ENCODE measurements at regions not wholly inside any gene's neighbourhood (a gene's known extent, or its start where the extent isn't known, plus 50 kb on each side); places are given as distances from the start of the nearest gene placed in this dataset.

DNA sequence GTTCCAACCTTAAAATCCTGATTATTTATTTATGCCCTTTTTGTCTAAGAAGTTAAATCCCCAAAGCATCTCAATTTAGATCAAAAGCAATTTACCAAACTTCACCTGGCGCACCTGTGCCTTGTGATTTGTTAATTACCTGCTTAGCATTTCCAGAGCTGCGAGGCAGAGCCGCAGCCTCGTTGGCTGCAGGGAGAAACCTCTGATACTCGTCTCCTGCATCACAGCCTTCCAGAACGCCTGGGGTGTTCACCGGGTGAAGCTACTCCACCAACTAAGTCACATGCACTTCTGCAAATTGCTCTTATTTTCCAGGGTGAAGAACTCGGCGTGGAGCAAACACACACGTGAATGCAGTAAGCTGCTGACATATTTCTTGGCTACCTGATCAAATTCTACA, 198.1 kb upstream of the RNF32 start:
- no peaks in the 10 kb centered on the region for H3K9me1 ChIP-seq (ENCODE audit: insufficient read depth, low read length)
- TF ChIP-seq MAFK (IDR thresholded peaks at IDR 0.05; ENCODE audit: low read depth, low read length) (no peak), CHD1 (IDR thresholded peaks at IDR 0.05; ENCODE audit: low read depth, low read length) (no peak), NFE2L2 (IDR thresholded peaks at IDR 0.05; ENCODE audit: low read depth, low read length) (no peak), CEBPB (IDR thresholded peaks at IDR 0.05; ENCODE audit: low read depth, low read length) (no peak), CTCF (conservative IDR thresholded peaks at IDR 0.05; ENCODE audit: low read depth, low read length) (no peak), RAD21 (IDR thresholded peaks at IDR 0.05; ENCODE audit: low read length) (no peak), USF2 (IDR thresholded peaks at IDR 0.05; ENCODE audit: low read depth, low read length) (no peak), MXI1 (IDR thresholded peaks at IDR 0.05; ENCODE audit: borderline replicate concordance, low read depth, low read length) (no peak), ELK1 (IDR thresholded peaks at IDR 0.05; ENCODE audit: borderline replicate concordance, low read depth, low read length) (no peak), BHLHE40 (IDR thresholded peaks at IDR 0.05; ENCODE audit: low read depth, low read length) (no peak), POLR2A (IDR thresholded peaks at IDR 0.05; ENCODE audit: low read depth, low read length) (no peak), MAZ (IDR thresholded peaks at IDR 0.05; ENCODE audit: borderline replicate concordance, low read depth, low read length) (no peak), RCOR1 (IDR thresholded peaks at IDR 0.05; ENCODE audit: insufficient replicate concordance, low read length) (no peak), SMC3 (IDR thresholded peaks at IDR 0.05; ENCODE audit: low read depth, low read length) (no peak), FOS (IDR thresholded peaks at IDR 0.05; ENCODE audit: low read depth, low read length) (no peak), RFX5 (IDR thresholded peaks at IDR 0.05; ENCODE audit: low read depth, low read length) (no peak)
- ChIA-PET CTCF (no interaction called here), POLR2A (ENCODE audit: unreplicated experiment) (no interaction called here)
- no peak overlapping the region for H3K4ac ChIP-seq (ENCODE audit: low read depth, low read length)
- H3K9ac ChIP-seq (ENCODE audit: low read depth, low read length) = no peak overlapping the region
- H2BK120ac ChIP-seq (ENCODE audit: low read depth, low read length) = no peak overlapping the region
- H3K27me3 ChIP-seq (ENCODE audit: control insufficient read depth, insufficient read depth, low read length) = no peaks in the 10 kb centered on the region
- H3K14ac ChIP-seq (replicated peaks; ENCODE audit: low read depth, low read length) = no peak overlapping the region
- no peak for ATAC-seq (ENCODE audit: low read depth)
- H4K8ac ChIP-seq (ENCODE audit: low read depth in 2 of 2, low read length in 2 of 2) = no peak overlapping the region
- H4K20me1 ChIP-seq (ENCODE audit: insufficient read depth, low read length) = no peaks in the 10 kb centered on the region
- H2BK20ac ChIP-seq (ENCODE audit: low read depth, low read length) = no peak overlapping the region
- no peak overlapping the region for H4K91ac ChIP-seq (ENCODE audit: insufficient read depth, low read depth, low read length)
- dilution Hi-C loops (cut with HindIII; ENCODE audit: low sequenced_read_pairs, unreplicated experiment) (no loop called here), in situ Hi-C loops (cut with MboI; ENCODE audit: low sequenced_read_pairs) (no loop called here), intact Hi-C loops (cut with micrococcal nuclease) (no loop called here)
- no peak overlapping the region for H3K56ac ChIP-seq (ENCODE audit: extremely low read depth, insufficient read depth, low read length)
- H2AFZ ChIP-seq (replicated peaks; ENCODE audit: low read length, poor library complexity) = no peak overlapping the region
- H3K36me3 ChIP-seq (ENCODE audit: control insufficient read depth, insufficient read depth, low read length) = no peaks in the 10 kb centered on the region
- no peak overlapping the region for H2BK5ac ChIP-seq (ENCODE audit: low read depth, low read length, poor library complexity, severe bottlenecking)
- peaks cover 32% of the 10 kb centered on the region for H3K9me3 ChIP-seq (ENCODE audit: control insufficient read depth, insufficient read depth, low read length)
- no peak for DNase-seq
- no peaks in the 10 kb centered on the region for H3K4me1 ChIP-seq (ENCODE audit: control insufficient read depth, insufficient read depth, low read length)
- H2BK15ac ChIP-seq (ENCODE audit: low read depth, low read length) = no peak overlapping the region
- H3K79me1 ChIP-seq (ENCODE audit: low read depth in 1 of 2, low read length in 2 of 2) = no peaks in the 10 kb centered on the region
- no peak overlapping the region for H2AK9ac ChIP-seq (replicated peaks; ENCODE audit: low read depth, low read length, poor library complexity)
- 20% methylated on average over 2 of the region's 10 CpGs; no CpG with 5 or more reads in 1 of the 2 experiments for WGBS, 2 experiments (ENCODE audit: extremely low coverage in 2 of 2, insufficient read length in 1 of 2)
- no TSS peak for BruUV-seq (replicated peaks)
- H4K5ac ChIP-seq (ENCODE audit: low read depth, low read length) = no peak overlapping the region
- H3K23ac ChIP-seq (ENCODE audit: low read depth, low read length) = no peak overlapping the region
- no peak overlapping the region for H3K27ac ChIP-seq (ENCODE audit: insufficient read depth, low read length)
- no peak overlapping the region for H3K4me3 ChIP-seq (ENCODE audit: insufficient read depth, low read depth, low read length)
- H3K4me2 ChIP-seq (ENCODE audit: low read depth, low read length) = no peak overlapping the region
- H2AK5ac ChIP-seq (ENCODE audit: low read depth, low read length) = no peak overlapping the region
- no peak overlapping the region for H3K18ac ChIP-seq (ENCODE audit: low read depth, low read length)
